ENCODE measurements at regions not wholly inside any gene's neighbourhood (a gene's known extent, or its start where the extent isn't known, plus 50 kb on each side); places are given as distances from the start of the nearest gene placed in this dataset.

DNA sequence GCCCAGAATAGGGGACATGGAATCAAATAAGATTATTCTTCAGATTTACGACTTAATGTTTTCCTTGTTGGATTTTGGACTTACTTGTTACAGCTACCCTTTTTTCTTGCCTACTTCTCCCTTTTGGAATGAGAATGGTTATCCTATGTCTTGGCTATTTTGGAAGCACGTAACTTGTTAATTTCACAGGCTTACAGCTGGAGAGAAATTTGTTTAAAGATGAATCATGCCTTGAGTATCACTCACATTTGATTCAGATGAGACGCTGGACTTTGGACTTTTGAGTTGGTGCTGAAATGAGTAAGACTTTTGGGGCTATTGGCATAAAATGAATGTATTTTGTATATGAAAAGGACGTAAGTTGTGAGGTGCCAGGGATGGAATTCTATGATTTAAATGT is 83.3 kb downstream of the SMPDL3A start:
- no peak for TF ChIP-seq RAD21 (IDR thresholded peaks at IDR 0.05; ENCODE audit: low read depth)
- no peak for TF ChIP-seq TCF12 (IDR thresholded peaks at IDR 0.05; ENCODE audit: low read depth)
- TF ChIP-seq TAF1 (IDR thresholded peaks at IDR 0.05; ENCODE audit: low read depth) = no peak
- no peak for TF ChIP-seq NFIC (IDR thresholded peaks at IDR 0.05)
- TF ChIP-seq EGR1 (IDR thresholded peaks at IDR 0.05) = no peak
- TF ChIP-seq TEAD4 (IDR thresholded peaks at IDR 0.05) = no peak
- TF ChIP-seq, protein P1, sequence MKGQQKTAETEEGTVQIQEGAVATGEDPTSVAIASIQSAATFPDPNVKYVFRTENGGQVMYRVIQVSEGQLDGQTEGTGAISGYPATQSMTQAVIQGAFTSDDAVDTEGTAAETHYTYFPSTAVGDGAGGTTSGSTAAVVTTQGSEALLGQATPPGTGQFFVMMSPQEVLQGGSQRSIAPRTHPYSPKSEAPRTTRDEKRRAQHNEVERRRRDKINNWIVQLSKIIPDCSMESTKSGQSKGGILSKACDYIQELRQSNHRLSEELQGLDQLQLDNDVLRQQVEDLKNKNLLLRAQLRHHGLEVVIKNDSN (IDR thresholded peaks at IDR 0.05) = no peak
- no peak for TF ChIP-seq FOXM1 (IDR thresholded peaks at IDR 0.05; ENCODE audit: borderline replicate concordance, low read depth)
- TF ChIP-seq CEBPB (IDR thresholded peaks at IDR 0.05) = no peak
- TF ChIP-seq, protein P2, sequence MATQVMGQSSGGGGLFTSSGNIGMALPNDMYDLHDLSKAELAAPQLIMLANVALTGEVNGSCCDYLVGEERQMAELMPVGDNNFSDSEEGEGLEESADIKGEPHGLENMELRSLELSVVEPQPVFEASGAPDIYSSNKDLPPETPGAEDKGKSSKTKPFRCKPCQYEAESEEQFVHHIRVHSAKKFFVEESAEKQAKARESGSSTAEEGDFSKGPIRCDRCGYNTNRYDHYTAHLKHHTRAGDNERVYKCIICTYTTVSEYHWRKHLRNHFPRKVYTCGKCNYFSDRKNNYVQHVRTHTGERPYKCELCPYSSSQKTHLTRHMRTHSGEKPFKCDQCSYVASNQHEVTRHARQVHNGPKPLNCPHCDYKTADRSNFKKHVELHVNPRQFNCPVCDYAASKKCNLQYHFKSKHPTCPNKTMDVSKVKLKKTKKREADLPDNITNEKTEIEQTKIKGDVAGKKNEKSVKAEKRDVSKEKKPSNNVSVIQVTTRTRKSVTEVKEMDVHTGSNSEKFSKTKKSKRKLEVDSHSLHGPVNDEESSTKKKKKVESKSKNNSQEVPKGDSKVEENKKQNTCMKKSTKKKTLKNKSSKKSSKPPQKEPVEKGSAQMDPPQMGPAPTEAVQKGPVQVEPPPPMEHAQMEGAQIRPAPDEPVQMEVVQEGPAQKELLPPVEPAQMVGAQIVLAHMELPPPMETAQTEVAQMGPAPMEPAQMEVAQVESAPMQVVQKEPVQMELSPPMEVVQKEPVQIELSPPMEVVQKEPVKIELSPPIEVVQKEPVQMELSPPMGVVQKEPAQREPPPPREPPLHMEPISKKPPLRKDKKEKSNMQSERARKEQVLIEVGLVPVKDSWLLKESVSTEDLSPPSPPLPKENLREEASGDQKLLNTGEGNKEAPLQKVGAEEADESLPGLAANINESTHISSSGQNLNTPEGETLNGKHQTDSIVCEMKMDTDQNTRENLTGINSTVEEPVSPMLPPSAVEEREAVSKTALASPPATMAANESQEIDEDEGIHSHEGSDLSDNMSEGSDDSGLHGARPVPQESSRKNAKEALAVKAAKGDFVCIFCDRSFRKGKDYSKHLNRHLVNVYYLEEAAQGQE (IDR thresholded peaks at IDR 0.05; ENCODE audit: low read depth) = no peak
- no peak for TF ChIP-seq YY1 (IDR thresholded peaks at IDR 0.05; ENCODE audit: low read depth)
- no peak for TF ChIP-seq CREB1 (IDR thresholded peaks at IDR 0.05; ENCODE audit: low read depth)
- no peak for TF ChIP-seq ZBTB7A (IDR thresholded peaks at IDR 0.05; ENCODE audit: low read depth)
- no peak for TF ChIP-seq EP300 (IDR thresholded peaks at IDR 0.05; ENCODE audit: borderline replicate concordance)
- TF ChIP-seq, protein P3, sequence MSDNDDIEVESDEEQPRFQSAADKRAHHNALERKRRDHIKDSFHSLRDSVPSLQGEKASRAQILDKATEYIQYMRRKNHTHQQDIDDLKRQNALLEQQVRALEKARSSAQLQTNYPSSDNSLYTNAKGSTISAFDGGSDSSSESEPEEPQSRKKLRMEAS (IDR thresholded peaks at IDR 0.05) = no peak

DNA sequence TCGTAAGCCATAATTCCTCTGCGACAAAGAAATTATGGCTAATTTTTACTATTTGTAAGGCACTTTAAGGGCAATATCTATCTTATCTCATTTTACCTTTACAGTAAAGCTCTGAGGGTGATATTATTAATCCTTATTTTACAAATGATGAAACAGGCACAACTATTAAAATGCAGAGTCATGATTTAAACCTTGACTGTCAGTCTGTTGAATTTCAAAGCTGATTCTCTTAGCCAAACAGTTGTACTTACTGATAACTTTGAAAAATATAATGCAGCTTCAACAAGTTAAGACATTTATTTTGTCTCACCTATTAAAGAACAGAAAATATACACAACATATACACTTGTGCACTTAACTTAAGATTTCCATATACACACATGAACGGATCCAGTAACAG is 88.2 kb downstream of the SMPDL3A start:
- no peak for TF ChIP-seq CREB1 (IDR thresholded peaks at IDR 0.05; ENCODE audit: low read depth)

DNA sequence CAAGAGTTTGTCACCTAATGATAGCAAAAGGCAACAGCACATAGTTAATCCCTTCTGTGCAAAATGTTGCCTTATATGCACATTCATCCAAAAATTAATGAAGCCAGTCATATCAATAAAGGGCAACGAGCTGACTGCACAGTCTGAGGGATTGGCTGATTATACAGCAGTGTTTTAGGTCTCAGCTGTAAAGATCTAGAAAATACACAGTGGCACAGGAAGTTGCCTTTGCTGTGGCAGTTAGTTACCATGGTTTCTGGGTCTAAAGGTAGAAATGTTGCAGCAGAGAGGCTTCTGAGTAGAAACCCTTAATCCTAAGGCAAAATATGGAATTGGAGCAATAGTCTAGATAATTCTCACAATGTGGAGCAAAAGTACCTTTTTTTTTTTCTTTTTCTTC is 89.7 kb downstream of the SMPDL3A start:
- TF ChIP-seq EP300 (IDR thresholded peaks at IDR 0.05; ENCODE audit: borderline replicate concordance) (no peak), ZBTB7A (IDR thresholded peaks at IDR 0.05; ENCODE audit: low read depth) (no peak), TAF1 (IDR thresholded peaks at IDR 0.05; ENCODE audit: low read depth) (no peak), NFIC (IDR thresholded peaks at IDR 0.05) (no peak), CREB1 (IDR thresholded peaks at IDR 0.05; ENCODE audit: low read depth) (no peak)

- TF ChIP-seq EGR1 (IDR thresholded peaks at IDR 0.05) = no peak
- TF ChIP-seq EP300 (IDR thresholded peaks at IDR 0.05; ENCODE audit: borderline replicate concordance) = no peak
- no peak for TF ChIP-seq FOXM1 (IDR thresholded peaks at IDR 0.05; ENCODE audit: borderline replicate concordance, low read depth)
- no peak for TF ChIP-seq NFIC (IDR thresholded peaks at IDR 0.05)
- TF ChIP-seq, protein P3 (IDR thresholded peaks at IDR 0.05) = no peak
- TF ChIP-seq CEBPB (IDR thresholded peaks at IDR 0.05) = no peak
- no peak for TF ChIP-seq TAF1 (IDR thresholded peaks at IDR 0.05; ENCODE audit: low read depth)
- TF ChIP-seq CREB1 (IDR thresholded peaks at IDR 0.05; ENCODE audit: low read depth) = no peak
- no peak for TF ChIP-seq RAD21 (IDR thresholded peaks at IDR 0.05; ENCODE audit: low read depth)
- TF ChIP-seq, protein P1 (IDR thresholded peaks at IDR 0.05) = no peak
- TF ChIP-seq, protein P2 (IDR thresholded peaks at IDR 0.05; ENCODE audit: low read depth) = no peak
- TF ChIP-seq TCF12 (IDR thresholded peaks at IDR 0.05; ENCODE audit: low read depth) = no peak
- TF ChIP-seq YY1 (IDR thresholded peaks at IDR 0.05; ENCODE audit: low read depth) = no peak
These were observed 97.4 kb downstream of the SMPDL3A start for GRCh38 chr6:122886481-122886880.

DNA sequence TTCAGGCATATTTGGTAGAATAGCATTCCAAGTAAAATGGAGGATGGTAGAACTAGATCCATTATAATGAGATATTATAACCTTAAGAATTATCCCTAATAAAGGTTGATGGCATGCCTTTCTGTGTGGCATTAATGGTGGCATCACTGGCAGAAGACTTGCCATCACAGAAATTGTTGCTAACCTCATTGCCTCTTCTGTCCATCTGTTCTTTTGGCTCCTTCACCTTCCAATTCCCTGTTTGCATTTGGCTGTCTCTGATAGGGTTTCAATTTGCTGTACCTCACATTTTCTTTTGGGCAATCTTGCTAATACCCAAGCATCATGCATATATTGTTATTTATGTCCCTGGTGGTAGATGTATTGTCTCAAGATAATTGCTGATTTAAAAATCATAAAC is 98.9 kb downstream of the SMPDL3A start:
- TF ChIP-seq EP300 (IDR thresholded peaks at IDR 0.05; ENCODE audit: borderline replicate concordance) = no peak
- TF ChIP-seq FOXM1 (IDR thresholded peaks at IDR 0.05; ENCODE audit: borderline replicate concordance, low read depth) = no peak
- TF ChIP-seq NFIC (IDR thresholded peaks at IDR 0.05) = no peak
- no peak for TF ChIP-seq YY1 (IDR thresholded peaks at IDR 0.05; ENCODE audit: low read depth)
- TF ChIP-seq TAF1 (IDR thresholded peaks at IDR 0.05; ENCODE audit: low read depth) = no peak
- TF ChIP-seq, protein P1 (IDR thresholded peaks at IDR 0.05) = no peak
- no peak for TF ChIP-seq EGR1 (IDR thresholded peaks at IDR 0.05)
- TF ChIP-seq, protein P3 (IDR thresholded peaks at IDR 0.05) = no peak
- no peak for TF ChIP-seq CREB1 (IDR thresholded peaks at IDR 0.05; ENCODE audit: low read depth)

- TF ChIP-seq FOXM1 (IDR thresholded peaks at IDR 0.05; ENCODE audit: borderline replicate concordance, low read depth) = no peak
- TF ChIP-seq YY1 (IDR thresholded peaks at IDR 0.05; ENCODE audit: low read depth) = no peak
- TF ChIP-seq EGR1 (IDR thresholded peaks at IDR 0.05) = no peak
- TF ChIP-seq ZBTB7A (IDR thresholded peaks at IDR 0.05; ENCODE audit: low read depth) = no peak
- TF ChIP-seq TEAD4 (IDR thresholded peaks at IDR 0.05) = no peak
- TF ChIP-seq, protein P3 (IDR thresholded peaks at IDR 0.05) = no peak
These were observed 101.2 kb downstream of the SMPDL3A start for GRCh38 chr6:122890250-122890649.
